HepG2 (cell line): ENCODE measurements at regions not wholly inside any gene's neighbourhood (a gene's known extent, or its start where the extent isn't known, plus 50 kb on each side); places are given as distances from the start of the nearest gene placed in this dataset.

ENCODE experiments used
- ATAC-seq: fragments of 200-7000 bp; cut with Tn5 transposase; 3 replicates; pipeline ENCODE4 v1.9.1; 2020; ENCODE audit warnings: mild to moderate bottlenecking, moderate library complexity
- BruUV-seq: library from RNA; stranded (reverse); fragments of 400-500 nt; replicated peaks from 2 replicates; lab custom pipeline; 2021; lab: Mats Ljungman, UMichigan
- CTCF ChIA-PET: fragments of 300-600 bp; formaldehyde crosslinking; extraction: SDS; loops from one replicate; lab custom pipeline; 2021; ENCODE audit warnings: low total read pairs, inconsistent platforms, low intra/inter-chr PET ratio; lab: Yijun Ruan, JAX
- POLR2A ChIA-PET: fragments of 350-600 bp; sonication (Branson Sonifier 250); formaldehyde crosslinking; loops from one replicate; lab custom pipeline; 2020; ENCODE audit warnings: antibody characterized with exemption, inconsistent platforms; lab: Yijun Ruan, JAX
- DNase-seq: peaks from one replicate; pipeline ENCODE4 v3.0.0-alpha.2; 2015; ENCODE audit warnings: low spot score
- FAIRE-seq: peaks from 3 replicates; lab custom pipeline; 2011; peaks lifted over from hg19 to GRCh38; lab: Jason Lieb, UNC
- H2AFZ ChIP-seq: one replicate; pipeline ENCODE4 v1.6.1; 2011; ENCODE audit warnings: low read length, inconsistent platforms
- H3K27ac ChIP-seq: fragments of 300-600 bp; 3 replicates; pipeline ENCODE4 v1.8.0; 2011; ENCODE audit warnings: mixed run types, mild to moderate bottlenecking, mixed read lengths, low read length, inconsistent platforms; ENCODE audit not compliant: insufficient read depth; ENCODE audit errors: extremely low read length
- H3K27me3 ChIP-seq, 2 experiments: fragments of 200-600 bp in 1 of 2; 2 replicates in 1 of 2; 3 replicates in 1 of 2; pipeline versions ENCODE4 v1.6.0 to v1.8.0; 2011; ENCODE audit warnings: low read length in 2 of 2, mild to moderate bottlenecking in 2 of 2, moderate library complexity in 2 of 2, inconsistent platforms in 1 of 2; ENCODE audit not compliant: insufficient read depth in 2 of 2, control insufficient read depth in 1 of 2
- H3K36me3 ChIP-seq, 2 experiments: fragments of 200-600 bp in 1 of 2; replicated peaks in 1 of 2; 2 replicates in 1 of 2; 3 replicates in 1 of 2; pipeline versions ENCODE4 v1.5.1 to v1.8.0; 2011; ENCODE audit warnings: low read length in 2 of 2, inconsistent platforms in 1 of 2; ENCODE audit not compliant: insufficient read depth in 2 of 2, control insufficient read depth in 1 of 2
- H3K4me1 ChIP-seq: 2 replicates; pipeline ENCODE4 v1.5.1; 2012; ENCODE audit warnings: low read length, inconsistent platforms; ENCODE audit not compliant: insufficient read depth
- H3K4me2 ChIP-seq: 2 replicates; pipeline ENCODE4 v1.6.0; 2011; ENCODE audit warnings: low read depth, low read length, inconsistent platforms
- H3K4me3 ChIP-seq, 3 experiments: fragments of 200-600 bp in 1 of 3; sonication (generic), shearing (Covaris generic) in 1 of 3; replicated peaks in 1 of 3; 2 replicates each; pipeline ENCODE4 v1.5.1; 2011 to 2016; ENCODE audit warnings: low read length in 3 of 3, inconsistent platforms in 2 of 3, low read depth in 2 of 3, mild to moderate bottlenecking in 2 of 3, control low read depth in 1 of 3, mixed read lengths in 1 of 3; ENCODE audit not compliant: insufficient read depth in 1 of 3
- H3K79me2 ChIP-seq: one replicate; pipeline ENCODE4 v1.6.1; 2011; ENCODE audit warnings: low read length, inconsistent platforms; ENCODE audit not compliant: insufficient read depth
- H3K9ac ChIP-seq: 2 replicates; pipeline ENCODE4 v1.6.0; 2011; ENCODE audit warnings: mild to moderate bottlenecking, low read depth, low read length, inconsistent platforms; ENCODE audit not compliant: insufficient read depth
- H3K9me3 ChIP-seq: 2 replicates; pipeline ENCODE4 v1.5.1; 2012; ENCODE audit warnings: mild to moderate bottlenecking, low read length
- H4K20me1 ChIP-seq: 2 replicates; pipeline ENCODE4 v1.6.0; 2011; ENCODE audit warnings: inconsistent platforms, mild to moderate bottlenecking, low read length, moderate library complexity; ENCODE audit not compliant: insufficient read depth
- DNMT1 ChIP-seq: sonication (generic); formaldehyde crosslinking; IDR thresholded peaks from 2 replicates; pipeline ENCODE4 v1.5.1; 2020; ENCODE audit warnings: mild to moderate bottlenecking, missing genetic modification reagents
- SIN3B ChIP-seq: fragments of 150-350 bp; IDR thresholded peaks from 2 replicates; pipeline ENCODE4 v1.6.1; 2014; ENCODE audit warnings: low read length
- STAG1 ChIP-seq: sonication (generic); formaldehyde crosslinking; IDR thresholded peaks from 2 replicates; pipeline ENCODE4 v1.4.0; 2020; ENCODE audit warnings: missing genetic modification reagents
- ZBTB34 ChIP-seq: sonication (generic); formaldehyde crosslinking; IDR thresholded peaks from 2 replicates; pipeline ENCODE4 v1.8.0; 2022; ENCODE audit warnings: mild to moderate bottlenecking, missing genetic modification reagents
- ZHX2 ChIP-seq, 2 experiments: sonication (generic) in 1 of 2; formaldehyde crosslinking in 1 of 2; IDR thresholded peaks; 2 replicates each; pipeline versions ENCODE4 v1.6.1 to v1.9.0; 2014 to 2022; ENCODE audit warnings: antibody characterized with exemption in 1 of 2, borderline replicate concordance in 1 of 2, inconsistent platforms in 1 of 2, low read depth in 1 of 2, missing genetic modification reagents in 1 of 2
- ZNF142 ChIP-seq: sonication (generic); formaldehyde crosslinking; IDR thresholded peaks from 2 replicates; pipeline ENCODE4 v1.4.0; 2020; ENCODE audit warnings: missing genetic modification reagents
- ZNF362 ChIP-seq: sonication (generic); formaldehyde crosslinking; IDR thresholded peaks from 2 replicates; pipeline ENCODE4 v1.4.0; 2020; ENCODE audit warnings: missing genetic modification reagents, mild to moderate bottlenecking, borderline replicate concordance
- ZNF451 ChIP-seq: sonication (generic); formaldehyde crosslinking; IDR thresholded peaks from 2 replicates; pipeline ENCODE4 v1.5.0; 2020; ENCODE audit warnings: mild to moderate bottlenecking, missing genetic modification reagents
- ZNF550 ChIP-seq: sonication (generic); formaldehyde crosslinking; IDR thresholded peaks from 2 replicates; pipeline ENCODE4 v1.4.0; 2020; ENCODE audit warnings: mild to moderate bottlenecking, missing genetic modification reagents, borderline replicate concordance
- ZNF777 ChIP-seq: sonication (generic); formaldehyde crosslinking; IDR thresholded peaks from 2 replicates; pipeline ENCODE4 v1.4.0; 2020; ENCODE audit warnings: missing genetic modification reagents
- WGBS: methylation state at CpG from one replicate; pipeline ENCODE4 v1.1.6; 2017; ENCODE audit warnings: low lambda C conversion rate; 5-methylcytosine and 5-hydroxymethylcytosine counted together
- in situ Hi-C: cut with HindIII; loops from 2 replicates; pipeline ENCODE4 v1.10.0; 2017; ENCODE audit warnings: low pct_unique_long_range_greater_than_20kb; ENCODE audit not compliant: extremely low pct_ligation_motif_present
- intact Hi-C: fragments of 100-400 bp; cut with micrococcal nuclease; formaldehyde crosslinking; loops from one replicate; pipeline ENCODE4 v1.10.0; 2022; ENCODE audit not compliant: unreplicated experiment

GRCh38 chr21:19049567-19049966 lies 646.0 kb upstream of the TMPRSS15 start:
- Histone ChIP-seq H3K4me2 (no peak overlapping the region), H2AFZ (no peak overlapping the region), H3K9ac (no peak overlapping the region), H3K4me1 (no peaks in the 10 kb centered on the region), H3K27ac (no peak overlapping the region), H3K27me3 (no peaks in the 10 kb centered on the region), H3K9me3 (peaks cover 88% of the 10 kb centered on the region), H3K36me3 (no peaks in the 10 kb centered on the region), H3K79me2 (no peaks in the 10 kb centered on the region), H4K20me1 (no peaks in the 10 kb centered on the region), H3K4me3 (no peak overlapping the region)
- WGBS, result under 1% methylated on average over 4 of the region's 4 CpGs
- in situ Hi-C loops (no loop called here), intact Hi-C loops (no loop called here)
- FAIRE-seq, result no peak
- no peak for ATAC-seq
- BruUV-seq, result no TSS peak
- POLR2A ChIA-PET, result no interaction called here
- CTCF ChIA-PET, result no interaction called here
- no peak for DNase-seq
- TF ChIP-seq ZBTB34 (CRISPR knock-in tag) (no peak), ZNF550 (no peak), STAG1 (CRISPR knock-in tag) (no peak), ZNF451 (CRISPR knock-in tag) (no peak), SIN3B (no peak), ZHX2 (IDR thresholded peaks at IDR 0.05; ENCODE audit: low read depth) (no peak), ZHX2 (CRISPR knock-in tag; IDR thresholded peaks at IDR 0.05; ENCODE audit: borderline replicate concordance) (no peak), ZNF777 (no peak), ZNF362 (CRISPR knock-in tag) (no peak), DNMT1 (CRISPR knock-in tag) (no peak), ZNF142 (CRISPR knock-in tag) (no peak)
